HUES64 (cell line): ENCODE measurements at regions not wholly inside any gene's neighbourhood (a gene's known extent, or its start where the extent isn't known, plus 50 kb on each side); places are given as distances from the start of the nearest gene placed in this dataset.
"Not testable (repeated sequence)": the region's sequence is repeated elsewhere in the genome, so short reads cannot be mapped to it uniquely, and the experiment has no call there.

Source experiments
- H3K27ac ChIP-seq: 2 replicates; pipeline ENCODE4 v1.7.0; 2013; ENCODE audit warnings: low read depth, low read length, inconsistent platforms
- H3K27me3 ChIP-seq: 2 replicates; pipeline ENCODE4 v1.6.1; 2013; ENCODE audit warnings: mild to moderate bottlenecking, low read length; ENCODE audit not compliant: insufficient read depth
- H3K36me3 ChIP-seq: 2 replicates; pipeline ENCODE4 v1.6.1; 2013; ENCODE audit warnings: mild to moderate bottlenecking, low read length; ENCODE audit not compliant: insufficient read depth
- H3K4me1 ChIP-seq: 2 replicates; pipeline ENCODE4 v1.6.1; 2013; ENCODE audit warnings: mild to moderate bottlenecking, low read length, moderate library complexity; ENCODE audit not compliant: insufficient read depth
- H3K4me3 ChIP-seq: 2 replicates; pipeline ENCODE4 v1.5.1; 2013; ENCODE audit warnings: mild to moderate bottlenecking, low read length, moderate library complexity
- H3K9ac ChIP-seq: 2 replicates; pipeline ENCODE4 v1.6.1; 2013; ENCODE audit warnings: mild to moderate bottlenecking, low read depth, low read length
- H3K9me3 ChIP-seq: 2 replicates; pipeline ENCODE4 v1.6.1; 2013; ENCODE audit warnings: low read depth, low read length; ENCODE audit not compliant: insufficient read depth
- WGBS: fragments of 150-250, 120-280 bp; methylation state at CpG from one replicate; pipeline ENCODE4 v1.1.7; 2013; ENCODE audit warnings: missing lambda C conversion rate; 5-methylcytosine and 5-hydroxymethylcytosine counted together

DNA sequence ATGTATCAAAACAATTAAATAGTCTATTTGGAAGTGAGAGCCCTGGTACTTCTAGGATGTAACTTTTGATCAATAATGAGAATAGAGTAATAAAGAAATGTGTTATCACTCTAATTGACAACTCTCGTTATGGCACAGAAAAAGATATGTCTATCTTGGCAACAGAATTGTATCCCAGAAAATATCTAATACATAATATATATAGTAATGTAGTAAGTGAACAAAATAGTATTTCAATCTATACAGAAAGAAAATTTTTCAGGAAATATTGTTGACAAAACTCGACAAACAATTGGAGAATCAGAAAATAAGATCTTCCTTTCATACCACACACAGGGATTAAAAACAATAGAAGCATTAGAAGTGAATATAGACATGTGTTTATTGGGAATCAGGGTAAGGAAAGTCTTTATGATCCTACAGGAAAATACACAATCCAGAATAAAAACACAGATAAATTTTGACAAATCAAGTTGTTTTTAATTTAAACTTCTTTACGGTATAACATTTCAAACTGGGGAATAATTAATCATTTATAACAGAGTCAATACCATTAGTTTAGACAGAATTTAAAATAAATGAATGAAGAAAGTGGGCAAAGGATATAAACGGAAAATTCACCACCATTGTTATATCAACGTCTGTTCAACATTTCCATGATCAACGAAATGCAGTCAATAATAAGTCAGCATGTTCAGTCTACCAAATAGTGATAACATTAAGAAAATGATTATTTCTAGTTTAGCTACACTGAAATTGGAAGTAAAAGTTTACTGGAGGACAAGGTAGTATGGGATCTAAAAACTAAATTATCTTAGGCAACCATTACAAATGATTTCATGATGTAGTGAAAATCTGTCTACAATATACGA lies 1526.5 kb upstream of the TPTE start:
- no peak overlapping the region for H3K27ac ChIP-seq
- peaks cover 100% of the 10 kb centered on the region for H3K9me3 ChIP-seq
- H3K4me3 ChIP-seq: no peak overlapping the region; the same call in 1 of the 2 replicates
- H3K4me1 ChIP-seq: no peaks in the 10 kb centered on the region
- WGBS: 56% methylated on average over 3 of the region's 7 CpGs
- H3K9ac ChIP-seq: no peak overlapping the region
- H3K36me3 ChIP-seq: no peaks in the 10 kb centered on the region
- H3K27me3 ChIP-seq: no peaks in the 10 kb centered on the region

- H3K27me3 ChIP-seq, H3K9ac ChIP-seq, H3K27ac ChIP-seq, H3K4me1 ChIP-seq, H3K36me3 ChIP-seq, H3K4me3 ChIP-seq: not testable (repeated sequence)
- peaks cover 95% of the 10 kb centered on the region for H3K9me3 ChIP-seq
- WGBS: 43% methylated on average over 1 of the region's 1 CpG
These were observed 1524.9 kb upstream of the TPTE start for GRCh38 chr21:8996487-8996968.

- Histone ChIP-seq H3K4me3 (no peak overlapping the region), H3K9me3 (peaks cover 90% of the 10 kb centered on the region), H3K9ac (no peak overlapping the region), H3K27ac (no peak overlapping the region), H3K36me3 (no peaks in the 10 kb centered on the region), H3K4me1 (no peaks in the 10 kb centered on the region), H3K27me3 (no peaks in the 10 kb centered on the region)
- 53% methylated on average over 1 of the region's 1 CpG for WGBS
These were observed 1524.4 kb upstream of the TPTE start for GRCh38 chr21:8997011-8997440.

DNA sequence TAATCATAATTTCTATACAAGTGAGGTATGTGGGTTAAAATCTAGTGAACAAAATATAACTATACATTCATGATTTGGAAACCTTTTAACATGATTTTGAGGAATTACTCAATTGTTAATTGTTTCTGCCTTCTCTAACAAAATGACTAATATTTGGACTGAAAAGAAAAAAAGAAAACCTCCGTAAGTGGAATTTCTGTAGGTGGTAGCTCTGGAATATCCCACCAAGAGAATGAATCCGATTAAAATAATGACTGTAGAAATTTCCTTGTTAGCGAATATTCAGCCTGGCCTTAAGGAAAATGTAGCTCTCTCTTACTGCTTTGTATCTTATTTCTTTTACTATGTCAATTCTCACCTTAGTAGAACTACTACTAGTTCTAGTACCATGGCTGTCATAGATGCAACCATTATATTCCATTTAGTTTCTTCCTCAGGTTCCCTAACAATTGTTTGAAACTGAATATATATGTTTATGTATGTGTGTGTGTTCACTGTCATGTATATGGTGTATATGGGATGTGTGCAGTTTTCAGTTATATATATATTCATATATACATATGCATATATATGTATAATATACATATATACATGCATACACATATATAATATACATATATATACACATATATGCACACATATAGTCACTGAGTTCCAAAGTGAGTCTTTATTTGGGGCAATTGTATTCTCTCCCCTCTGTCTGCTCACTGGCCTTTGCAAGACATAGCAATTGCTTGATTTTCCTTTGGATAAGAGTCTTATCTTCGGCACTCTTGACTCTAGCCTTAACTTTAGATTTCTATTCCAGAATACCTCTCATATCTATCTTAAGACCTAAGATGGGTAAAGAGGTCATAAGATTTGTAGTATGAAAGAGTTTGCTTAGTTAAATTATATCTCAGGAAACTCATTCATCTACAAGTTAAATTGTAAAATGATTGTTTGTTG lies 1523.7 kb upstream of the TPTE start:
- not testable (repeated sequence) for H3K4me3 ChIP-seq, H3K27me3 ChIP-seq, H3K9ac ChIP-seq, H3K27ac ChIP-seq, H3K36me3 ChIP-seq, H3K4me1 ChIP-seq
- WGBS: 75% methylated on average over 3 of the region's 4 CpGs
- H3K9me3 ChIP-seq: peaks cover 90% of the 10 kb centered on the region

DNA sequence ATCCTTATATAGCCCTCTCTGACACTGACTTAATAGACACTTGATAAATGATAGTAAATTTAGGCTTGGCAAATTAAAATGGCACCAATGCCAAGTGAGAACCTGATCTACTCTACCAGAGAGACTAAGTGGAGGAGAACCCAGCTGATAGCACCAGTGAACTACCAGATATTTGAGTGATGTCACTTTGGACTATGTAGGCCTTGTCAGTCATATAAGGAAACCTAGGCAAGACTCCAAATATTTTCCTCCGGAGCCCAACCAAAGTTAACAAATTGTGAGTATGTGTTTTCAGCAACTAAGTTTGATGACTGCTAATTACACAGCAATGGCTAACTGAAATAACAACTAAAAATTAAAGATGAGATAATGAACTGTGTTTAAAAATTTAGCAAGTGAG lies 1522.9 kb upstream of the TPTE start:
- not testable (repeated sequence) for H3K27me3 ChIP-seq, H3K4me1 ChIP-seq, H3K9ac ChIP-seq, H3K4me3 ChIP-seq, H3K27ac ChIP-seq, H3K36me3 ChIP-seq
- peaks cover 88% of the 10 kb centered on the region for H3K9me3 ChIP-seq
- 87% methylated on average over 1 of the region's 1 CpG for WGBS

DNA sequence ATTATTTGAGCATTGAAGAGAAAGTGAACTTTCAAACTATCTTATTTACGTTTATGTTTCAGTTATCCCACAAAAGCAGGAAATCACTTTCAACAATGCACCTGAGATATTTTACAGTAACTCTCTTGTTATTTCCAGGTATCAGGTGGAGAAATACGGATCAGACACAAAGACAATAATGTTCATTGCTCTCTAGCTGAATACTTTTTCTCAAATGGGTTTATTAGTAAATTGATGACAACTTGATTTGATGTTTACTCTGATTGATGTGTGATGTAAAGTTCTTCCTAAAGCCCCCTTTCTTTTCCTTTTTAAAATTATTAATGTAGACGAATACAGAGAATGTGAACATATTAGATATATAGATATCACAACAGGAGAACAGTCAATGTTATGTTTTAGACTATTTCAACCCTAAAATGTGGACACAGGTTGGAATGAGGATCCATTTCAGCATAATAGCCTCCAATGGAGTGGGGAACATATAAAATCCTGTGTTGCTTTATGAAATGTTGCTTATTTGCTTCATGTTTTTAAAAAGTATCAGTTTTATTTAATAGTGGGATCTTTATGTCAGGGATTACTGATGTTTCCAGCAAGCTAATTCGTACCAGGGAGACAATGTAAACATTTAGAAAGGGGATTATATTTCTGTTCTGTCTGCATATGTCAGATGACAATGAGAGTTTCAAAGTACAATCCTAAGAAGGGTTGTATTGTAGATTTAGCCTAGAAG lies 1522.3 kb upstream of the TPTE start:
- no peaks in the 10 kb centered on the region for H3K27me3 ChIP-seq
- H3K9me3 ChIP-seq: peaks cover 88% of the 10 kb centered on the region
- H3K27ac ChIP-seq: no peak overlapping the region
- H3K4me3 ChIP-seq: no peak overlapping the region
- no peaks in the 10 kb centered on the region for H3K4me1 ChIP-seq
- 32% methylated on average over 3 of the region's 4 CpGs for WGBS
- H3K36me3 ChIP-seq: no peaks in the 10 kb centered on the region
- no peak overlapping the region for H3K9ac ChIP-seq

DNA sequence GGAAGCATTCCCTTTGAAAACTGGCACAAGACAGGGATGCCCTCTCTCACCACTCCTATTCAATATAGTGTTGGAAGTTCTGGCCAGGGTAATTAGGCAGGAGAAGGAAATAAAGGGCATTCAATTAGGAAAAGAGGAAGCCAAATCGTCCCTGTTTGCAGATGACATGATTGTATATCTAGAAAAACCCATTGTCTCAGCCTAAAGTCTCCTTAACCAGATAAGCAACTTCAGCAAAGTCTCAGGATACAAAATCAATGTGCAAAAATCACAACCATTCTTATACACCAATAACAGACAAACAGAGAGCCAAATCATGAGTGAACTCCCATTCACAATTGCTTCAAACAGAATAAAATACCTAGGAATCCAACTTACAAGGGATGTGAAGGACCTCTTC lies 1521.3 kb upstream of the TPTE start:
- WGBS: 0% methylated on average over 1 of the region's 1 CpG
- H3K27ac ChIP-seq: not testable (repeated sequence)
- peaks cover 88% of the 10 kb centered on the region for H3K9me3 ChIP-seq

GRCh38 chr21:9000671-9001070 lies 1520.7 kb upstream of the TPTE start:
- not testable (repeated sequence) for H3K27me3 ChIP-seq, H3K36me3 ChIP-seq, H3K9ac ChIP-seq, H3K27ac ChIP-seq, H3K4me3 ChIP-seq, H3K4me1 ChIP-seq
- peaks cover 88% of the 10 kb centered on the region for H3K9me3 ChIP-seq
- 85% methylated on average over 2 of the region's 2 CpGs for WGBS

More for the DNA sequence above, 1521.3 kb upstream of the TPTE start:
- not testable (repeated sequence) for H3K27me3 ChIP-seq, H3K36me3 ChIP-seq, H3K4me1 ChIP-seq, H3K9ac ChIP-seq, H3K4me3 ChIP-seq

GRCh38 chr21:9001890-9002663 lies 1519.3 kb upstream of the TPTE start:
- H3K4me1 ChIP-seq: not testable (repeated sequence)

More at GRCh38 chr21:9001890-9002663, 1519.3 kb upstream of the TPTE start:
- not testable (repeated sequence) for H3K9ac ChIP-seq, H3K27ac ChIP-seq, H3K4me3 ChIP-seq, H3K36me3 ChIP-seq, H3K27me3 ChIP-seq
- WGBS: 59% methylated on average over 4 of the region's 5 CpGs
- H3K9me3 ChIP-seq: peaks cover 88% of the 10 kb centered on the region
